GM12891 (cell line): ENCODE measurements at regions not wholly inside any gene's neighbourhood (a gene's known extent, or its start where the extent isn't known, plus 50 kb on each side); places are given as distances from the start of the nearest gene placed in this dataset.

Experiments used
- POLR2A ChIP-seq: IDR thresholded peaks from 2 replicates; pipeline ENCODE4 v1.6.1; 2011; ENCODE audit warnings: low read depth, low read length, control low read depth
- SPI1 ChIP-seq: IDR thresholded peaks from 2 replicates; pipeline ENCODE4 v1.6.1; 2011; ENCODE audit warnings: low read depth, low read length, control low read depth

GRCh38 chr21:38954588-38955004 lies 148.9 kb downstream of the ETS2 start:
- TF ChIP-seq POLR2A = no peak
- TF ChIP-seq SPI1 = no peak
